ENCODE measurements at regions not wholly inside any gene's neighbourhood (a gene's known extent, or its start where the extent isn't known, plus 50 kb on each side); places are given as distances from the start of the nearest gene placed in this dataset.

- DNase-seq: no peak
Observed at GRCh38 chr3:95407709-95408463, 1345.0 kb downstream of the NSUN3 start.

- DNase-seq: no peak
Observed at GRCh38 chr3:95408464-95408862, 1345.6 kb downstream of the NSUN3 start.

- no peak for DNase-seq
Observed at GRCh38 chr3:95418251-95418650, 1355.4 kb downstream of the NSUN3 start.

- no peak for DNase-seq
Observed at GRCh38 chr3:95424279-95424678, 1361.4 kb downstream of the NSUN3 start.

DNA sequence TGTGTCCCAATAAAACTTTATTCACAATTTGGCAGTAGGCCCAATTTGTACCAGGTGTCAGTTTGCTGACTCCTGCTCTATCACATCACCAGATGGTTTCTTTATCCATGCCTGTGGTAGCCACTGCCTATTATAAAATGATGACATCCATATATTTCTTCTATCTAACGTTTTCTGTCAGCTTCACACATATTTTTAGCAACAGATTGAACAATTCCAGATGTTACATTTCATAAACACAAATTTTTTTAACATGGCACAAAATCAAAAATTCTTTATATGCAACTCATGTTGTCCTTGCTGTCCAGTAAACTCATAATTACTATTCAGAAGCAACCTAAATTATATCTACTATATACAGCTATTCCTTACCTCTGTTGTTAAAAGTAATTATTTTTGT, 1371.6 kb downstream of the NSUN3 start:
- DNase-seq: no peak

GRCh38 chr3:95437409-95437808, 1374.5 kb downstream of the NSUN3 start:
- DNase-seq: no peak

DNA sequence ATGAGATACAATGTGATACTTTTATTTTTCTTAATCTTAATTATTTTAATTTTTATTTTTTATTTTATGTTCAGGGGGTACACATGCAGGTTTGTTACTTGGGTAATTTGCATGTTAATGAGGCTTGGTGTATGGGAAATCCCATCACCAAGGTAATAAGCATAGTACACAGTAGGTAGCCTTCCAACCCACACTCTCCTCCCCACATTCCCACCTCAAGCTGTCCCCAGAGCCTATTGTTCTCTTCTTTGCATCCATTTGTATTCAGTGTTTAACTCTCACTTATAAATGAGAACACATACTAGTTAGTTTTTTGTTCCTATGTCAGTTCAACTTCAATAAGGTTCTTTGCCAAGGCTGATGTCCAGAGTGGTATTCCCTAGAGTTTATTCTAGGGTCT, 1375.4 kb downstream of the NSUN3 start:
- no peak for DNase-seq

GRCh38 chr3:95442766-95443165, 1371.6 kb upstream of the EPHA6 start:
- DNase-seq: no peak

GRCh38 chr3:95449841-95450240, 1364.6 kb upstream of the EPHA6 start:
- no peak for DNase-seq

GRCh38 chr3:95453242-95453641, 1361.2 kb upstream of the EPHA6 start:
- DNase-seq: no peak

- DNase-seq: no peak
Observed at GRCh38 chr3:95456835-95457234, 1357.6 kb upstream of the EPHA6 start.

- DNase-seq: no peak
Observed at GRCh38 chr3:95459706-95460105, 1354.7 kb upstream of the EPHA6 start.

- no peak for DNase-seq
Observed at GRCh38 chr3:95460274-95460673, 1354.1 kb upstream of the EPHA6 start.

- no peak for DNase-seq
Observed at GRCh38 chr3:95462161-95462560, 1352.2 kb upstream of the EPHA6 start.

DNA sequence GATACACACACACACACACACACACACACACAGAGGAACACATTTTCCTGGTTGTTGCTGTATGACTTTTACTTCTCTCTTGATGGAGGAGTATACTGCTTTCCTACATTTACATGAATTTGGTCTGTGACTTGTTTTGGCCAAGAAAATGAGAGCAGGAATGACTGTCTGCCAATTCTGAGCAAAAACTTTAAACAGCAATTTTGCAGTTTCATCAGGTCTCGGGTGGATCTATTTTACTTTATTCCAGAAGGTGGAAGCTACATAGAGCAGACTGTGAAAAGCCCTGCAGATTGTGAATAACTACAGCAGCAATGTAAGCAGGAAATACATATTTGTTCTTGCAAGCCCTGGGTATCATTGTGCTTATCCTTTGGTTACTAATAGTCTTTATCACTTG, 1350.0 kb upstream of the EPHA6 start:
- DNase-seq: no peak

DNA sequence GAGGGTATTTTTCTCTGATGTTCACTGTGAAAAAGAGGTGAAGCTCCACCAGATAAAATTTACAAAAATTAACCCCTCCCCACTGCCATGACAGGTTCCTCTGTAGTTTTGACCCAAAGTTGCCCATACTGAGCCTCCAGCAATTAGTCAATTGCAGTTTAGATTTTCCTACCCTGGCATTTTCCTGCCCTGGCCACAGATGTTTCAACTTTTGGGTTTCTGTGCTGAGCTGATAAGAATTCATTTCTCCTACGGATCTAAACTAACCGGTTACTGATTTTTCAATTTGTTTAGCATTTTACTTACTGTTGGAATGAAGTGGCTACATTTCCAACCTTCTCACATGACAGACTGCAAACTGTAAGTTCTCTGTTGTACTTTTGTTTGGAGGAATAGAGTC, 1346.1 kb upstream of the EPHA6 start:
- no peak for DNase-seq

DNA sequence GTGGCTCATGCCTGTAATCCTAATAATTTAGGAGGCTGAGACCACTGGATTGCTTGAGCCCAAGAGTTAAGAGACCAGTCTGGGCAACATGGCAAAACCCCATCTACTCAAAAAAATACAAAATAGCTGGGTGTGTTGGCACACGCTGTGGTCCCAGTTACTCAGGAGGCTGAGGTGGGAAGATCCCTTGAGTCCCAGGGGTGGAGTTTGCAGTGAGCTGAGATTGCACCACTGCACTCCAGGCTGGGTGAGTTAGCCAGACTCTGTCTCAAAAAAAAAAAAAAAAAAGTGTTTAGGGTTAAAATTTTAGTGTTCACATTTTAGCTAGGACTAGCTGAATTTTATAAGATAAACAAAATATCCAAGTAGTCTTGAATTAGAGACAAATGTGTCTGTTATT, 1340.1 kb upstream of the EPHA6 start:
- DNase-seq: no peak

- no peak for DNase-seq
Observed at GRCh38 chr3:95476534-95476933, 1337.9 kb upstream of the EPHA6 start.

DNA sequence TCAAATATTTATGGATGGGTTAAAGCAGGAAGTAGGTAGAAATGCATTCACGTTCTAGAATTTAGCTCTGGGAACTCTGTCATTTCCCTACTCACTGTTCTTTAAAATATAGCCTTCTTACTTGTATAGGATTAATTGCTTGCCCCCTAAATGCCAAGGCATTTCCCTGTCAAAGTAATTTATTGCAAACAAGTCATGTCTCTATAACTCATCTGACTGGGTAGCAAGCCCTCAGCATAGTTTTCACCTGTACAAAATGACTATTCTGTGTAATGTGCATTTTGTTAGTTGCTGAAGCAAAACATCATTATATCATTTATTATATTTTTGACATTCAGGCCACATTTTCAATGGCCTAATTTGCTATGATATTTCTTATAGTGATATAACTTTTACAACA, 1308.2 kb upstream of the EPHA6 start:
- DNase-seq: no peak

DNA sequence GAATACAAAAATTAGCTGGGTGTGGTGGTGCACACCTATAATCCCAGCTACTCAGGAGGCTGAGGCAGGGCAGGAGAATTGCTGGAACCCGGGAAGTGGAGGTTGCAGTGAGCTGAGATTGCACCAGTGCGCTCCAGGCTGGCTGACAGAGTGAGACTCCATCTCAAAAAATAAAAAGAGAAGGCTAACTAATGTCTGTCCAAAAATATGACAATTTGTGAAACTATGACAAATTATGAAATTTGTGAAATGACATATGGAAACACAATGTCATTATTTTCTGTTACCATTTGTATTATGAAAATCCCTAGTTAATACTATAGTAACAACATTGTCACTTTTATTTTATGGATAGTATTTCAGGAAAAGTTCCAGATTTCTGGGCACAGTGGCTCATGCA, 1306.3 kb upstream of the EPHA6 start:
- DNase-seq: no peak

DNA sequence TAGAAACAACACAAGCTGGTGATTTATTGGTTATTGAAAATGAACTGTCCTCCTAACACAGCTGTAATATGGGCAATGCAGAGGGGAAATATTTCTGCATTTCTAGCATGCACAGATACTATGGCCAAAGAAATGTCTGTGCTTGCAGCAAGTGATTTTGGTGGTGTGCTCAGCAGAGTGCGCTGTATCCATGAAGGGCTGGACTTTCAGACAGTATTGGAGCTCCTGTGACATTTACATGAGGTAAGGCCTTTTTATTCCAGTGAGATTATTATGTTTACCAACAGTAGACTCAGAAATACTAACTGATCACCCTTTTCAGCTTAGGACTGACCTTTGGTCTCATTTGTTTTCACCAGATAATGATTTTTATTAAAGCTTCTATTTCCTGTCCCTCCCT, 1302.6 kb upstream of the EPHA6 start:
- DNase-seq: no peak

DNA sequence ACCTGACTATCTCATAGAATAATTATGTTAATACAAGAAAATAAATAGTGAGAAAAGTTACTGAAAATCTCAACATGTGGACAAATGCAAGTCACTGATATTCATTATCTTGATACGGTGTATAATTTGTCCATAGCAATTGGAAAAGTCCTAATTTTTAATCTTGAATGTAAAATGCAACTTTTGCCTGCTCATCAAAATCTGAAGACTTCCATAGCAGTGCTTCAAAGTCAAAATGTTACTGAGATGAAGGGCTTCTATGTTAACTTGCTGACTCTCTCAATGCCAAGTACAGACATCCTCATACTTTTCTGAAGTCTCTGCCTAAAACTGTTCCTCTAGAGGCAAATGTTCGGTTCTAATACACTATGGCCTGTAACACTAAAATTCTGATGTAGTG, 1300.1 kb upstream of the EPHA6 start:
- DNase-seq: no peak

DNA sequence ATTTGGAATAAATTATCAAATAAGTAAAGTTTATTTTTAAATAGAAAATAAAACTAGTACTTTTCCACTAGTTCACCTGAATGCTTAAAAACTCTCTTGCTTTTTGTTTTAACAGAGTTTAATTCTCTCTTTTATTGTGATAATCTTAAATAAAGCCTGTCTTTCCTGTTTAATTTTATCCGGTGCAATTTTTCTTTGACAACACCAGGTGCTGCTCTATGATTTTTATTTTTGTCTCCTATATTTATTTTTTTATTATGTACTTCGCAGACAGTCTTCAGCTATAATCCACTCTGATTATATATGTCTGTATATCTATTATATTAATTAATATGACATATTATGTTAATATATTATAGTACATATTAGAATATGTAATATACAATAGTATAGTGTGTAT, 1293.0 kb upstream of the EPHA6 start:
- no peak for DNase-seq

DNA sequence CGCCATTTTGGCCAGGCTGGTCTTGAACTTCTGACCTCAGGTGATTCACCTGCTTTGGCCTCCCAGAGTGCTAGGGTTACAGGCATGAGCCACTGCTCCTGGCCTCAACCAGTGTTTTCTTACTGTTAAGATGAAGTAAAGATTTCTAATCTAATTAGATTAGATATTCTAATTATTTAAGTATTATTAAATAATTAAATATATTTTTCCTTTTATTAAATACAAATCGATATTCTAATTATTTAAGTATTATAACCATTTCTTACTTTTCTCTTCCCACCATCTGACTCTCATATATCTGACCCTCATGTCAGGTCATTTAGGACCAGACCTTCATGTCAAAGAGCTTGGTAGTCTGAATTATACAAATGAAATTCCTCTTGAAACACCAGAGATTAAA, 1291.9 kb upstream of the EPHA6 start:
- DNase-seq: no peak

DNA sequence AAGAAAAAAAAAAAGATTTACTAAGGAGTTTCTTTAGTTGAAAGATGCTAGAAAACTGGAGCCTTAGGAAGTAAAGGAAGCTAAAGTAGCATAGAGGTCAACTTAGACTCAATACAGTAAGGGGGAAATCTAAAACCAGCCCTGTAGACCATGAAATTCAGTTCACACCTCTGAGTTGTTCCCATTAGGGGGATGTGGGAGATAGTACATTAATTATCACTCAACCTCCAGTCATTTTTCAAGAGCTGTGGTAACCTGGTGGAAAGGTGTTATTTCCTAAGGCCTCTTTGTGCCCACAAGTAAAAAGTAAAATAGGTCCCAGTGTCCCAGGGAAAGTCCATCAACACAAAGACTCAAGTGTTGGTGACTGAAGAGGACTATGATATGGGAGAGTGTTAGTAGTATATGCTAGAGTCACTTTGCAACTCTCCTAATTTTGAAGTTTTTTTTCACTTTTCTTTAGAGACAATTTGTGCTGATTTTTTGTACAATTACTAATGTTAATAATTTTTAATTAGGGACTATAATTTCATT, 1274.4 kb upstream of the EPHA6 start:
- DNase-seq: no peak
